ENCODE measurements at regions not wholly inside any gene's neighbourhood (a gene's known extent, or its start where the extent isn't known, plus 50 kb on each side); places are given as distances from the start of the nearest gene placed in this dataset.

GRCh38 chr4:144905286-144905685 lies 192.7 kb downstream of the ANAPC10 start:
- no peak for TF ChIP-seq EZH2 (optimal IDR thresholded peaks at IDR 0.05; ENCODE audit: low read depth, low read length)
- TF ChIP-seq, protein P1, sequence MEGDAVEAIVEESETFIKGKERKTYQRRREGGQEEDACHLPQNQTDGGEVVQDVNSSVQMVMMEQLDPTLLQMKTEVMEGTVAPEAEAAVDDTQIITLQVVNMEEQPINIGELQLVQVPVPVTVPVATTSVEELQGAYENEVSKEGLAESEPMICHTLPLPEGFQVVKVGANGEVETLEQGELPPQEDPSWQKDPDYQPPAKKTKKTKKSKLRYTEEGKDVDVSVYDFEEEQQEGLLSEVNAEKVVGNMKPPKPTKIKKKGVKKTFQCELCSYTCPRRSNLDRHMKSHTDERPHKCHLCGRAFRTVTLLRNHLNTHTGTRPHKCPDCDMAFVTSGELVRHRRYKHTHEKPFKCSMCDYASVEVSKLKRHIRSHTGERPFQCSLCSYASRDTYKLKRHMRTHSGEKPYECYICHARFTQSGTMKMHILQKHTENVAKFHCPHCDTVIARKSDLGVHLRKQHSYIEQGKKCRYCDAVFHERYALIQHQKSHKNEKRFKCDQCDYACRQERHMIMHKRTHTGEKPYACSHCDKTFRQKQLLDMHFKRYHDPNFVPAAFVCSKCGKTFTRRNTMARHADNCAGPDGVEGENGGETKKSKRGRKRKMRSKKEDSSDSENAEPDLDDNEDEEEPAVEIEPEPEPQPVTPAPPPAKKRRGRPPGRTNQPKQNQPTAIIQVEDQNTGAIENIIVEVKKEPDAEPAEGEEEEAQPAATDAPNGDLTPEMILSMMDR (IDR thresholded peaks at IDR 0.05; ENCODE audit: low read length), result no peak

All from MM.1S (cell line).